NCI-H1417 (cell line): ENCODE measurements at regions not wholly inside any gene's neighbourhood (a gene's known extent, or its start where the extent isn't known, plus 50 kb on each side); places are given as distances from the start of the nearest gene placed in this dataset.
"Not testable (repeated sequence)": the region's sequence is repeated elsewhere in the genome, so short reads cannot be mapped to it uniquely, and the experiment has no call there.

Experiments used
- DNase-seq, 3 experiments: peaks; one replicate each; lab custom pipeline; 2025; lab: John Stamatoyannopoulos, UW

DNA sequence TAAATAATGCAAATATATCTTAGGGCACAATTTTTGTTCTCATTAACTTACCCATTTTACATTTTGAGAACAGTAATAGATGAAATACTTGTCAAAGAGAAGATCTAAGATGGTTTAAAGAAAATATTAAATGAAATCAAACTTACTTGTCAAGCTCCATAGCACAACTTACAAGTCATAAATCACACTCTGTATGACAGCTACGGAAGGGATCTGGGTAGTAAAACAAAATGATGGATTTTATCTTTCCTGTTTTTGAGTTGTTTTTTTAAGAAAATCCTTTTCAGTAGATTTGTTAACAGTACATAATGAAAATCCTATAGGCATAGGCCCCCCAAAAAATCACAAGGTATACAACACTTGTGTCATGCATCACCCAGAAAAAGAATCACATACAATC, 84.4 kb upstream of the ANTXRL start:
- DNase-seq = not testable (repeated sequence)

DNA sequence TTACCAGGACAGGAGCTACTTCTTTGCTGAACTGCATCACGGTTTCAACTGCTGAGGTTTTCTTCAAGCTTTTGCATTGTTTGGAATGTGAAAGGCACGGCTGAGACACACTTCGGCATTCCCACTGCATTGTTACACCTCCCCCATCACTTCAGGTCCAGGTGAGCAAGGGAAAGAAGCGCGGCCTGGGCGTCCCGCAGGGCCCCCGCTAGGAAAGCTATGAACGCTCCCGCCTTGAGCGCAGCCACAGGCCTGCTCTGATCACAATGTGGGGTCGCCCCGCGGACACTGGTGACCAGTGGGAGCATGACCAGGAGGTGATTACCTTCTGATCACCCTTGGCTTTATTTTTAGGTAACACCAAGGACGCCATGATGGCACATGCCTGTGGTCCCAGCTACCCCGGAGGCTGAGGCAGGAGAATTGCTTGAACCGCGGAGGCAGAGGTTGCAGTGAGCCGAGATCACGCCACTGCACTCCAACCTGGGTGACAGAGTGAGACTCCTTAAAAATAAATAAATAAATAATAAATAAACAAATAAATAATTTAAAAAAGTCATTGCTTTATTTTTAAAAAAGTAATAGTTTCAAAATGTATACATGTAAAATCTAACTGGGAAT, 82.2 kb upstream of the ANTXRL start:
- not testable (repeated sequence) for DNase-seq

DNA sequence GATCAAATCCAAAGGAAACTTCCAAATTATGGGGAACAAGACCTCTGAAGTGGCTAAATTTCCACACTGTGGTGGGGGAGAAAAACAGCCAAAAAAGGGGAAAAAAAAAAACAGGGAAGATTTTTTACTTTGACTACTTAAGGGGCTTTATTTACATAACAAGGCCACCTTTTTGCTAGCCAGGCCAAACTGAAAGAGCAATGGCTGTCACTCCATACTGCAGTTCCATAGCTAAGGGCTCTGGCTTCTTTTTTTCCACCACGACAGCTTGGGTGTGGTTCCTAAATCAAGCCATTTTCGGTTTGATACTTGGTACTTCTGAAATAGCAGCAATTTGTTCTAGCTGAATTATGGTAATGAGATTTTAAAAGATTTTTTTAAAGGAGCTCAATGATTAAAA, 76.4 kb upstream of the ANTXRL start:
- not testable (repeated sequence) for DNase-seq

DNA sequence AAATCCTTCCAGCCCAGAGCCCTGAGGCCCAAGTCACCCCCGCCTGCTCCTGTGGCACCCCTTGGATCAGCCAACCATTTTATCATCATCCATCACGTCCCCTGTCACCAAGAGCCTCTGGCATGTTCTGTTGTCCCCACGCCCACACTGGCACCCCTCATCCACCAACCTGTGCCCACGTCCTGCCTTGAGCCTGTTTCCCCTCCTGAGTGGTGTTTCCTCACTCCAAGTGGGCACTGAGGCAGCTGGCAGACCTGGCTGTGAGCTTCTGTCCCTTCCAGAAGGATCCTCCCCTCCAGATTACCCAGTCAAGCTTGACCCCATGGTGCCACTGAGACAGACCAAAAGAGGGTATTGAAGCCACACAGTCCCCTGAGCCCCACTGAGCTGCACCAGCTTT, 71.4 kb upstream of the ANTXRL start:
- no peak for DNase-seq

DNA sequence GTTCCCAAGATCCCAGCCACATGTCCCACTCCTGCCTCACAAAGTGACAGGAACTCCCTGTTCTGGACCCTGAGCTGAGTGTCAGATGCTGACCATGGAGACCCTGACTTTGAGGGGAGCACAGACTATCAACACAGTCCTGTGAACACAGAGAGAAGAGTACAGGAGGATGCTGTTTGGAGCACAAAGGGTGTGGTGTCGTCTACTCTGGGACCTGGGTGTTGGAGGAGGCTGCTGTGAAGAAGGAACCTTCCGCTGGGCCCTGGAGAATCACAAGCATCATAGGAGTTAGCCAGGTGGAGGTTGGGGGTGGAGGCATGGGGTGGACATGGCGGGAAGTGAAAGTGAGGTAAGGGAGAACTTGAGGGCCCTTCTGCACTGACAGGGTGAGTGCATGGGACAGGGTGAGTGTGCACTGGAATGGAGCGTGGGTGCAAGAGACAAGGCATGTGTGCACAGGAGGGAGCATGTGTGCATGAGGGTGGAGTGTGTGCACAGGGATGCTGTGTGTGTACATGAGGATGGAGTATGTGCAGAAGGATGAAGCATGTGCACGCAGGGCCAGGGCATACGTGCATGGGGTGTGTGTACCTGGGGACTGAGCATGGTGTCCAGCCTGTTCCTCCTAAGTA, 70.7 kb upstream of the ANTXRL start:
- DNase-seq = no peak

DNA sequence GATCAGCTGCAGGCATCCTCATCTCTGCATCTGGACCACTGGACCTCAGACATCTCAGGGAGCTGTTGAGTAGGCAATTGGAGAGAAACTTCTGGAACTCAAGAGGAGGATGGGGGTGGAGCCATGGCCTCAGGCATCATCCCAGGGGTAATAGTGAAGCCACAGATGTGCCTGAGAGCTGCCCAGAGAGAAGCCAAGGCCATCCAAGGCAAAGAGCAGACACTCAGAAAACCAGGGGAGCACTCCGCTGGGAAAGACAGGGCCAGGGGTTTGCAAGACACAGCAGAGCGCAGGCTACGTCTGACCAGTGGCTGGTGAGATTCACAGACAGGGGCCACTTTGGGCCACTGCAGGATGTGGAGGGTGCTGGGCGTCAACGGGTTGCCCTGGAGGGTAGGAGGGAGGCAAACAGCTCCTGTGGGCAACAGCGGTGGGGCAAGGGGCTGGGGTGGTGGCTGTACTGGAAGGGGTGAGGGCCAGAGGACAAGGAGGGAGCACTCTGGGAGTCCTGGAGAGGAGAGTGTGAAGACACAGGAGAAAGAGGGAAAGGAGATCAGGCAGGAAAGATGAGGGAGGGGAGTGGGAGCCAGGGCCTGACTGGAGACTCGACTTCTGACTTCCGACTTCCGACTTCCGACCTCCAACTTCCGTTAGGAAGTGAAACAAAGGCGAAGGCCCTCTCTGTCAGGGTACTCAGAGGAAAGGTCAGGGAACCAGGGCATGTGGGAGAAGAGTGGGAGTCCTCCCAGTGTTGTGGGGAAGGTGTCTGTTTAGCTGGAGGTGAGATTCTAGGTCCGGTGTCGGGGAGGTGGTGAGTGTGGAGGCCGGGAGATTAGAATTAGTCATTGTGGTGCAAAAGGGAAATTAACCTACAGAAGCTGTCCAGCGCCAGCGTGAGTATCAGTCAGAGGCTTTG, 69.7 kb upstream of the ANTXRL start:
- no peak for DNase-seq

DNA sequence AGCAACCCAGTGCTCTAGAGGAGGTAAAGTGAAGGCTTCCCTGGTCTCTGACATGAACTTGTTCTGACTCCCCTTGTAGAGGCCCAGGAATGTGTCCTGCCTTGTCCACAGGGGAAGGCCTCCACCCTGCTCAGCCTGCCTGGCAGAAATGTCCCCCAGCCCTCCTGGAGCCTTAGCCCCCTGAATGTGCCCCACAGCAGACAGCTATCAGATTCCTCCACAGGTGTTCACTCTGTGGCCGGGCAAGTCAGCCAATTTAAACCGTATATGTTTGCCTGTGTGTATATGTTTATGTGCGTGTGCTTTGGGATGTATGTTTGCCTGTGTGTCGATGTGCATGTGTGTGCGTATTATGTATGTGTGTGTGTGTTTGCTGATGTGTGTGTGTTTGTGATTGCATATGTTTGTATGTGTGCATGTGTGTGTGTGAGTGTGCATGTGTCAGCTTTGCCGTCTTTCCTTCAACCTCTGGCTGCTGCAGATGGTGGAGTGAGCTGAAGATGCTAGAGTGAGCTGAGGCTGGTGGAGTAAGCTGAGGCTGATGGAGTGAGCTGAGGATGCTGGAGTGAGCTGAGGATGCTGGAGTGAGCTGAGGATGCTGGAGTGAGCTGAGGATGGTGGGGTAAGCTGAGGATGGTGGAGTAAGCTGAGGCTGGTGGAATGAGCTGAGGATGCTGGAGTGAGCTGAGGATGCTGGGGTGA, 68.9 kb upstream of the ANTXRL start:
- no peak for DNase-seq

DNA sequence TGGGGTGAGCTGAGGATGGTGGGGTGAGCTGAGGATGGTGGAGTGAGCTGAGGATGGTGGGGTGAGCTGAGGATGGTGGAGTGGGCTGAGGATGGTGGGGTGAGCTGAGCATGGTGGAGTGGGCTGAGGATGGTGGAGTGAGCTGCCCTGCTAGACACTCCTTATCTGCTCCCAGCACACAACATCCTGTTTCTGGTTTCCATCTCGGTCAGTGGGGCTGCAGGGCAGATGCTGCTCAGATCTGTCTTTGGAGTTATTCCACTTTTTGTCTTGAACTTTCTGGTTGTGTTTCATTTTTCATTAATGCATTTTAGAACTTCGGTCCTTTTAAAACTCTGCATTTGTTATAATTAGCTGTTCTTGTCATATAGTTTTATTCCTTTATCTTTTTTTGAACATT, 67.9 kb upstream of the ANTXRL start:
- no peak for DNase-seq

DNA sequence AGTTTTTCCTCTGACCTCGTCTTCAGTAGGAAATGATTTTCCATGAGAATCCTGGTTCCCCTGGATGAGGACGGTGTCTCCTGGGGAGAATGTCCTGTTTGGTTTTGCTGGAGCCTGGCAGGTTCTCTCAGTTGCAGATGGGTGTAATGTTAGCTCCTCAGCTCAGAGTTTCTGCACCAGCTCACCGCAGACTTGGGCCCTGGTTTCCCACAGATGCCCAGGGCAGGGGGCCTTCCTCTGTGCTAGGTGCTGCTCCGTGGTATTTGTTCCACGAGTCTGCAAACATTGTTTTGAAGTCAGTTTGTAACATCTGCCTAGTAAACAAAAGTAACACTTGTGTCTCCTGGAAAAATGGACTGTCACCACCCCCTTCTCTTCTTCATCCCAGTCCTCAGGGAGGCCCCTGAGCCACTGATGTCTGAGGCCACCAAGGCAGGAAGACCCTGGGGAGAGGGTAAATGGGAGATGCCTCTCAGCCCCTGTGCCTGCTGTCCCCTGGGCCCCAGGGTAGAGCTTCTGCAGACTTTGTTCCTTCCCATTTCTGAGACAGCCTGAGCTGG, 67.3 kb upstream of the ANTXRL start:
- DNase-seq = not testable (repeated sequence)

DNA sequence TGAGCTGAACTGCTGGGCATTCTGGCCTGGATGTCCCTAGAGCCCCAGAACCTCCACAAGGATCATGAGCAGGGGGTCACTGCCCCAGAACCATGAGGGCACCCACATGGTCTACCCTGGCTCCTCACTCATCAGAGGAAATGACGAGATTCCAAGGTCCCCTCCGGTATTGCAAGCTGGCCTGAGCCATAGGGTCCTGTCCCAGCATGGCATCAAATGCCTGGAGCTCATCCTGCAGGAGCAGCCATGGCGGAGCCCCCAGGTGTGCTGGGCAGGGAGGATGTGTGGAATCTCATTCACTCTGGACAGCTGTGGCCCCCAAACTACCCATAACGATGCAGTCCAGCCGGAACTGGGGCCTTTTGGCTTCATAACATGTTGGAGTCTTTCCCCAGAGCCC, 66.6 kb upstream of the ANTXRL start:
- DNase-seq = no peak

DNA sequence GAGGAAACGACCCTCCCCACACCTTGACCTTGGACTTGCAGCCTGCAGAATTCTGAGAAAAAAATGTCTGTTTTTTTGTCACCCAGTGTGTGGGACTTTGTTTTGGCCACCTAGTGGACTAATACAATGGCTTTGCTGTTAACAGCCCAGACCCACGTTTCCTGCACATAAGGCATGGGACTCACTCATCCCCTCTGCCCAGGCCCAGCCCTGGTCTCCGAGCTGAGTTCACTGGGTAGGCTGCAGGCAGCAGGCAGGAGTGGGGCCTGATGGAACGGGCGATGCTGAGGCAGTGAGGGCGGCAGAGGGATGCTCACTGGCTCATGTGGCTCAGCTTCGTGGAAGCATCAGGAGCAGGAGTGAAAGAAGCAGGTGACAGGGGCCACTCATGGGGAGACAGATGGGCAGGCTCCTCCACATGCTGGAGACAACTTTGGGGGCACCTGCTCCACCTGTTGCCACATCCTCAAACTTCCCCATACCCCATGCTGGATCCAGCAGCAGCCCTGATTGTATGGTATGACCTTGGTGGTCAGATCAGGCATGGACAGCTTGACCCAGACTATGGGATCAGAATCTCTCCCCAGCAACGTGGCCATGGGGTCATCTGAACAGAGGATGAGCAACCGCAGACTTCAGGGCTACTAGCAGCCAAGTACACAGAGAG, 65.8 kb upstream of the ANTXRL start:
- DNase-seq = no peak

DNA sequence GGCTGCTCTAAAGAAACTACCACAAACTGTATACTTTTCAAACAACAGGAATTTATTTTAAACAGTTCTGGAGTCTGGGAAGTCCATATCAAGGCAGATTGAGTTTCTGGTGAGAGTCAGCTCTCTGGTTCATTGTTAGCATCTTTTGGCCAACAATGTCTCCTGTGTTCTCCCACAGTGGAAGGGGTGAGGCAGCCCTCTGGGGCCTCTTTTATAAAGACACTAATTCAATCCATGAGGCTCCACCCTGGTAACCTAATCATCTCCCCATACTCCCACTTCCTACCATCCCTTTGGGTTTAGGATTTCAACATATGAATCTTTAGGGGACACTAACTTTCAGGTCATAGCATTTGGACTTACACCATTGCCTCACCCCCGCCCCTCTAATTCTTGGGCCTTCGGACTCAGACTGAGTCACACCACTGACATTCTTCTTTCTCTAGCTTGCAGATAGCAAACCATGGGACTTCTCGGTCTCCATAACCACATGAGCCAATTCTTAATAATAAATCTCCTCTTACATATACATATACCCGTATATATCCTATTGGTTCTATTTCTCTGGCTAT, 64.3 kb upstream of the ANTXRL start:
- no peak for DNase-seq

DNA sequence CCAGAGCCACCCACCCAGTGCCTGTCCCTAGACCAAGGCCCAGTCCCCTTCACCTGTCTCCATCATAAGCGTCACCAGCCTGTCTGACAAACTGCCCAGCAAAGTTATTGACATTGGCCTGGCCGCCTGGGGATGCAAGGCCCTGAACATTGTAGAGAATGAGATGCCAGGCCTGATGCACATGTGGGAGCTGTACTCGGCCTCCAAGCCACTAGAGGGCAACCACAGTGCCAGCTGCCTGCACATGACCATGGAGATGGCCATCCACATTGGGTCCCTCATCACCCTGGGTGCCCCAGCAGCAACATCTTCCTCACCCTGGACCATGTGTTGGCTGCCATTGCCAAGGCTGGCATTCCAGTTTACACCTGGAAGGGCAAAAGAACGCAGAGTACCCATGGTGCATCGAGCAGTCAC, 63.7 kb upstream of the ANTXRL start:
- no peak for DNase-seq

DNA sequence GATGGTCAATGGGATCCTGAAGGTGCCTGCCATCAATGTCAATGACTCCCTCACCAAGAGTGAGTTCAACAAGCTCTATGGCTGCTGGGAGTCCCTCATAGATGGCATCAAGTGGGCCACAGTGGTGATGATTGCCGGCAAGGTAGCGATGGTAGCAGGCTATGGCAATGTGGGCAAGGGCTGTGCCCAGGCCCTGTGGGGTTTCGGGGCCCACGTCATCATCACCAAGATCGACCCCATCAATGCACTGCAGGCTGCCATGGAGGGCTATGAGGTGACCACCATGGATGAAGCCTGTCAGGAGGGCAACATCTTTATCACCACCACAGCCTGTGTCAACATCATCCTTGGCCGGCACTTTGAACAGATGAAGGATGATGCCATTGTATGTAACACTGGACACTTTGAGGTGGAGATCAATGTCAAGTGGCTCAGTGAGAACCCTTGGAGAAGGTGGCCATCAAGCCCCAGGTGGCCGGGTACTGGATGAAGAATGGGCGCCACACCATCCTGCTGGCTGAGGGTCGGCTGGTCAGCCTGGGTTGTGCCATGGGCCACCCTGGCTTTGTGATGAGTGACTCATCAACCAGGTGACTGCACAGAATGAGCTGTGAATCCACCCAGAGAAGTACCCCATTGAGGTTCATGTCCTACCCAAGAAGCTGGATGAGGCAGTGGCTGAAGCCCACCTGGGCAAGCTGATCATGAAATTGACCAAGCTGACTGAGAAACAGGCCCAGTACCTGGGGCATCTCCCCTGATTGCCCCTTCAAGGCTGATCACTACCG, 63.0 kb upstream of the ANTXRL start:
- DNase-seq = no peak

DNA sequence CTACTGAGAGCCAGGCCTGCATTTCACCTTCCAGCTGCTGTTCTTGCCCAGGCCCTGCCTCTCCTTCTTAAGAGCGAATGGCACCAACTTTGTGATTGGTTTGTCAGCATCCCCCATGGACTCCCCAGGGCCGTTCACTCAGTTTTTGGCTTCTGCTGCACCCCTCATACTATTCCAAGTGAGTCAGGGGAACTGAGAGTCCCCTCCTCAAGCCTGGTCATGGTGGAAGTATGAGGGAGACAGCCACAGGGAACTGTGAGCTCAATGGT, 62.4 kb upstream of the ANTXRL start:
- no peak for DNase-seq

DNA sequence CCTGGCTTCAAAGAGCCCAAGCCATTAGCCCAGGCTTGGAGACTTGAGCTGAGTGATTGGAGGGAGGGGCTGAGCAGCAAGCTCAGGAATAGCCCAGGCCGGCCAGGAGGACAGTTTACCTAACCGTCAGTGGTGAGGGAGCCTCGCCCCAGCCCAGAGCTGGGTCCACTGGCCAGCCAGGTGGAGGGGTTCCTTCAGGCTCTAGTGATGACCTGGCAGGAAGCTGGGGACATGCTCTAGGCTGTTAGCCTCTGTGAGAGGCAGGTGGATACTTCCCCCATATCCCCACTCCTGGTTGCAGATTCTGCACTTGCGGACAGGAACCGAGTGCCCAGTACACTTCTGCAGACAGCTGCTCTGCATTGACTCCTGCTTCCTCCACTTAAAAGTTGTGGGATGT, 61.2 kb upstream of the ANTXRL start:
- DNase-seq = no peak

DNA sequence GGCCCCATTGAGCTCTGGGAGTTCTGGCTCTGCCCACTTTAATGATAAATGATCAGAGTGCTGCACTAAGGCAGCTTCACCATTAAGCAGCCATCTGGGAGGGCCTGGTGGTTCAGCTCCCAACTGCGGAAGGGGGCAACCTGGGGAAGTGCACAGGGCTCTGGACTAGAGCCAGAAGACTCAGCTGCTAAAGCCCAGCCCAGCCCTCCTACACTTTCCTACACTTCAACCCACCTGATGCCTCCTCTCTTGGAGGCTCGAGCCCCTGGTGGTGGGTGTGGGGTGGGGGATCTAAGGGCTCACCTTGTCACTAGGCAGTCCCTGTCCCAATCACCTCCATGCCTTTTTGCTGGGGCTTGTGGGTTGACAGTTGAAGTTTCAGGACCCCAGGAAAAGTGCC, 60.6 kb upstream of the ANTXRL start:
- no peak for DNase-seq

DNA sequence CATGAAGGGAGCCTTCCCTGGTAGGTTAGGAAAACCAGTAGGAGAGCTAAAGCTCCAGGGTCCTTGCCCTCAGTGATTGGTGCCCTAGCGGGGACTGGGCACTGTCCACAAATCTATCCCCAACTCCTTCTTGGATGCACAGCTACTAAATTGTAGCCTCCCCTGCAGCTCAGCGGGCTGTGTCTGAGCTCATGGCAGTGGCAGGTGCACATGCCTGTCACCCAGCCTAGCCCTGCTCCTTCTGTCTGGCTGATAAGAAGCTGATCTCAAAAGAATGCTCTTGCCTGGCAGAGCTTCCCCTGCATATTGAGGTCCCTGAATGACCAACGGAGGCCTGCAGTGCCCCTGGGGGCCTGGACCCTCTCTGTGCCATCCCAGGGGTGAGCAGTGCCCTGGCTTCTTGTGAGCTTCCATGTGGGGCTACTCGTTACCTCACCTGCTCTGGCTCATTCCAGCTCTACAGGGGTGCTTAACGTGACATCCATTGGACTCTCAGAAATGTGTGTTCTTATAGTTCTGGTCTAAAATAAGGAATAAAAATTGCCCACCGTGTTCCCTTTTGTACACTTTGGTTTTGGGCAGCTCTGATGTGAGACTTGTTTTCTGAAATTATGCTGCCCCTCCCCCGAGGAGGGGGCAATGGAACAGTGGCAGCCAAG, 59.8 kb upstream of the ANTXRL start:
- no peak for DNase-seq

DNA sequence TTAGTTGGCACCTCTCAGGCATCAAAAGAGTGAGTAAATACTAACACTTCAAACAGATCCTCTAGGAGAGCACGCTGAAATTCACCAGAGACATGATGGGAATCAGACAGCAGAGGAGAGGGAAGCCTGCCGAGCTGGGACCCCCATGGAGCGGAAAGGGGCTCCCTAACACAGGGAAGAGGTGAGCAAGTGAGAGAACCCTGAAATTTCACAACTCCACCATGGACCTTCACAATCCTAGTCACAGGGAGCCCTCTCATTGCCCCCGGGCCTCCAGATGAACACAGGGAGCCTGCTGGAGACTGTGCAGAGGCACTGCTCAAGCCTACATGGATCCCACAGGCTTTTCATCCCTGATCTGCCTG, 59.2 kb upstream of the ANTXRL start:
- no peak for DNase-seq

DNA sequence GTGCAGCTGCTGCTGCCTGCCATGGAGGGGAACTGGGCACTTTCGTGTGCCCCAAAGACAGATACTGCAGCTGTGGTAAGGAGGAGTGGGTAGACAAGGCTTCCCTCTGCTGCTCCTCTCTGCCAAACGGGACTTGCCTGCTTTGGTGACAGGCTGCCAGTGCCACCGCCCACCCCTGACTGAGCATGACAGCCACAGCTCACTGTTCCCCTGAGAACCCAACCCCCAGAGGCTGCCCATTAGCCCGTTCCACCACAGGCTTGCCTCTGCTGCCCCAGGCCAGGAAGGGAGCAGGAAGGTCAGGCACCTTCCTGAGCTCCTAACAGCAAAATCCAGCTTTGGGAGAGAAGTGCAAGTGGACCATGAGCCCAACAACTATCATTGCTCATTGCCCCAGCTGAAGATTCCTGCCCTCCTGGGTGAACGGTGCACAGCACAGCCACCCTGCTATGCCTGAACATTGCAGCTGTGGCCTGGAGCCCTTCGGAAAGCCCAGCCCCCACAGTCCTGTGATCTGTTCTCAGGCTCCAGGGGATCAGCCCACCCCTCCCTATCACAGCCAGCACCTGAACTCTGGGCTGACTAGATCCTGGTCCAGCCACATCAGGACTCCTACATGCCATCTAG, 58.7 kb upstream of the ANTXRL start:
- DNase-seq = no peak
